Panc1 (cell line): ENCODE measurements at regions not wholly inside any gene's neighbourhood (a gene's known extent, or its start where the extent isn't known, plus 50 kb on each side); places are given as distances from the start of the nearest gene placed in this dataset.

Experiments
- ATAC-seq: fragments of 200-7000 bp; cut with Tn5 transposase; 2 replicates; pipeline ENCODE4 v1.9.1; 2020; ENCODE audit warnings: mild to moderate bottlenecking, moderate library complexity
- BruUV-seq: library from RNA; stranded (reverse); fragments of 400-500 nt; replicated peaks from 2 replicates; lab custom pipeline; 2021; lab: Mats Ljungman, UMichigan
- CTCF ChIA-PET: fragments of 300-600 bp; sonication (Branson Sonifier 250); formaldehyde crosslinking; loops from one replicate; lab custom pipeline; 2022; ENCODE audit warnings: antibody characterized with exemption; lab: Charles Lee
- POLR2A ChIA-PET: fragments of 300-600 bp; sonication (Branson Sonifier 250); formaldehyde crosslinking; loops from one replicate; lab custom pipeline; 2022; ENCODE audit warnings: antibody characterized with exemption; lab: Charles Lee
- DNase-seq: peaks from one replicate; pipeline ENCODE4 v3.0.0-alpha.2; 2010; ENCODE audit warnings: low read depth, low spot score
- H3K27ac ChIP-seq: 2 replicates; pipeline ENCODE4 v1.5.1; 2011; ENCODE audit warnings: mild to moderate bottlenecking, low read length, inconsistent platforms
- H3K27me3 ChIP-seq: fragments of 200-500 bp; sonication (Bioruptor generic); 2 replicates; pipeline ENCODE4 v1.6.0; 2014; ENCODE audit warnings: low read length, inconsistent platforms; ENCODE audit not compliant: control insufficient read depth, insufficient read depth
- H3K36me3 ChIP-seq: fragments of 200-500 bp; sonication (Bioruptor generic); 2 replicates; pipeline ENCODE4 v1.5.1; 2014; ENCODE audit warnings: inconsistent platforms, mild to moderate bottlenecking, low read length, moderate library complexity; ENCODE audit not compliant: control insufficient read depth, insufficient read depth
- H3K4me1 ChIP-seq: 2 replicates; pipeline ENCODE4 v1.5.1; 2011; ENCODE audit warnings: inconsistent platforms, mild to moderate bottlenecking, low read length, moderate library complexity; ENCODE audit not compliant: control insufficient read depth, insufficient read depth
- H3K4me3 ChIP-seq, 2 experiments: 2 replicates each; pipeline ENCODE4 v1.5.1; 2011 to 2012; ENCODE audit warnings: low read depth in 2 of 2, low read length in 2 of 2, mild to moderate bottlenecking in 2 of 2, inconsistent platforms in 1 of 2, moderate library complexity in 1 of 2
- H3K9me3 ChIP-seq: fragments of 200-500 bp; sonication (Bioruptor generic); 2 replicates; pipeline ENCODE4 v1.5.1; 2014; ENCODE audit warnings: low read depth, mild to moderate bottlenecking, inconsistent platforms, low read length, moderate library complexity; ENCODE audit not compliant: control insufficient read depth, insufficient read depth
- CTCF ChIP-seq: fragments of 450-650 bp; IDR thresholded peaks from 2 replicates; pipeline ENCODE4 v1.5.1; 2017; ENCODE audit warnings: mild to moderate bottlenecking
- POLR2AphosphoS5 ChIP-seq: IDR thresholded peaks from 2 replicates; pipeline ENCODE4 v1.6.1; 2012; ENCODE audit warnings: mild to moderate bottlenecking, low read depth, low read length, moderate library complexity
- REST ChIP-seq, 2 experiments: IDR thresholded peaks; 2 replicates each; pipeline ENCODE4 v1.6.1; 2011 to 2012; ENCODE audit warnings: low read depth in 2 of 2, control low read depth in 1 of 2, low read length in 1 of 2, mild to moderate bottlenecking in 1 of 2, moderate library complexity in 1 of 2; ENCODE audit not compliant: insufficient read depth in 1 of 2
- SIN3A ChIP-seq: IDR thresholded peaks from 2 replicates; pipeline ENCODE4 v1.6.1; 2012; ENCODE audit warnings: low read depth, mild to moderate bottlenecking, low read length, moderate library complexity, borderline replicate concordance; ENCODE audit not compliant: insufficient read depth
- TCF7L2 ChIP-seq: IDR thresholded peaks from 2 replicates; pipeline ENCODE4 v1.6.1; 2011; ENCODE audit warnings: mild to moderate bottlenecking, low read depth, low read length, inconsistent platforms
- in situ Hi-C: cut with HindIII; loops from 2 replicates; pipeline ENCODE4 v1.10.0; 2016; ENCODE audit warnings: low sequenced_read_pairs, low pct_unique_long_range_greater_than_20kb
- intact Hi-C: fragments of 100-400 bp; cut with micrococcal nuclease; formaldehyde crosslinking; loops from one replicate; pipeline ENCODE4 v1.10.0; 2022; ENCODE audit not compliant: unreplicated experiment

GRCh38 chr7:79714081-79714480, 260.6 kb upstream of the MAGI2 start:
- ChIA-PET CTCF (no interaction called here), POLR2A (no interaction called here)
- in situ Hi-C loops (no loop called here), intact Hi-C loops (no loop called here)
- no peak overlapping the region; the same call in 1 of the 2 replicates for H3K27ac ChIP-seq
- H3K27me3 ChIP-seq = no peaks in the 10 kb centered on the region
- no peak overlapping the region for H3K4me3 ChIP-seq
- BruUV-seq = no TSS peak
- H3K9me3 ChIP-seq = 0 out of 2 replicates have a peak, but pooled peaks cover 2% of the 10 kb centered on the region
- no peak for DNase-seq
- no peak for ATAC-seq
- peaks cover 20% of the 10 kb centered on the region for H3K4me1 ChIP-seq
- TF ChIP-seq CTCF (no peak), POLR2AphosphoS5 (no peak), TCF7L2 (no peak), SIN3A (no peak), REST (IDR thresholded peaks at IDR 0.05; ENCODE audit: insufficient read depth in 1 of 2, low read depth in 2 of 2, low read length in 1 of 2) (no peak)
- H3K36me3 ChIP-seq = no peaks in the 10 kb centered on the region

- DNase-seq (no peak), ATAC-seq (no peak)
- Histone ChIP-seq H3K4me1 (peaks cover 24% of the 10 kb centered on the region), H3K27me3 (no peaks in the 10 kb centered on the region), H3K9me3 (0 out of 2 replicates have a peak, but pooled peaks cover 2% of the 10 kb centered on the region), H3K4me3 (no peak overlapping the region), H3K27ac (peak overlapping the region; percentile 44; the same call in 1 of the 2 replicates), H3K36me3 (no peaks in the 10 kb centered on the region)
- no peak for TF ChIP-seq SIN3A
- no peak for TF ChIP-seq CTCF
- no peak for TF ChIP-seq REST (IDR thresholded peaks at IDR 0.05; ENCODE audit: insufficient read depth in 1 of 2, low read depth in 2 of 2, low read length in 1 of 2)
- no peak for TF ChIP-seq TCF7L2
- TF ChIP-seq POLR2AphosphoS5 = no peak
- BruUV-seq = no TSS peak
- intact Hi-C loops (no loop called here), in situ Hi-C loops (no loop called here)
- ChIA-PET POLR2A (no interaction called here), CTCF (no interaction called here)
Observed at GRCh38 chr7:79713276-79713675, 259.8 kb upstream of the MAGI2 start.
